ENCODE measurements at regions not wholly inside any gene's neighbourhood (a gene's known extent, or its start where the extent isn't known, plus 50 kb on each side); places are given as distances from the start of the nearest gene placed in this dataset.

DNA sequence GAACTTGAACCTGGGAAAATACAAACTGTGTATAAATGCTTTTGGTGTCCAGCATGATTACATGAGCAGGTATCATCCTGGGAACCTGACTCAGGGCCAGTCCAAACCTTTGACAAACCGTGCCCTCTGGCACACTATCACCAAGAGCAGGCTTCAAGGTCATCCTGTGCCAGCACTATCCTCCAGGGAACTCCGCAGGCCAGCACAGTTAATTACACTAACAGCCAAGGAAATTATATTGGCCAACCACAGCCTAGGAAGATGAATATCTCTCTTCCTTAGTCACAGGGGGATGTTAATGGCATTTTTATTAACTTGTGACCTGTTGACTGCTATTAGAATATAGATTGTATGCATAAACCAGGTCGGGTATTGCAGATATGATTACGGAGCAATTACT lies 262.0 kb downstream of the TUSC7 start:
- TF ChIP-seq POLR2AphosphoS5 (IDR thresholded peaks at IDR 0.05) (no peak), POLR2A (IDR thresholded peaks at IDR 0.05) (no peak)
- TF ChIP-seq, protein P1, sequence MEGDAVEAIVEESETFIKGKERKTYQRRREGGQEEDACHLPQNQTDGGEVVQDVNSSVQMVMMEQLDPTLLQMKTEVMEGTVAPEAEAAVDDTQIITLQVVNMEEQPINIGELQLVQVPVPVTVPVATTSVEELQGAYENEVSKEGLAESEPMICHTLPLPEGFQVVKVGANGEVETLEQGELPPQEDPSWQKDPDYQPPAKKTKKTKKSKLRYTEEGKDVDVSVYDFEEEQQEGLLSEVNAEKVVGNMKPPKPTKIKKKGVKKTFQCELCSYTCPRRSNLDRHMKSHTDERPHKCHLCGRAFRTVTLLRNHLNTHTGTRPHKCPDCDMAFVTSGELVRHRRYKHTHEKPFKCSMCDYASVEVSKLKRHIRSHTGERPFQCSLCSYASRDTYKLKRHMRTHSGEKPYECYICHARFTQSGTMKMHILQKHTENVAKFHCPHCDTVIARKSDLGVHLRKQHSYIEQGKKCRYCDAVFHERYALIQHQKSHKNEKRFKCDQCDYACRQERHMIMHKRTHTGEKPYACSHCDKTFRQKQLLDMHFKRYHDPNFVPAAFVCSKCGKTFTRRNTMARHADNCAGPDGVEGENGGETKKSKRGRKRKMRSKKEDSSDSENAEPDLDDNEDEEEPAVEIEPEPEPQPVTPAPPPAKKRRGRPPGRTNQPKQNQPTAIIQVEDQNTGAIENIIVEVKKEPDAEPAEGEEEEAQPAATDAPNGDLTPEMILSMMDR (IDR thresholded peaks at IDR 0.05) = no peak
